Right hindlimb (tissue), 1 donor: ENCODE measurements at regions not wholly inside any gene's neighbourhood (a gene's known extent, or its start where the extent isn't known, plus 50 kb on each side); places are given as distances from the start of the nearest gene placed in this dataset.

Source experiments
- DNase-seq: peaks from one replicate; pipeline ENCODE4 v3.0.0-alpha.2; 2018

DNA sequence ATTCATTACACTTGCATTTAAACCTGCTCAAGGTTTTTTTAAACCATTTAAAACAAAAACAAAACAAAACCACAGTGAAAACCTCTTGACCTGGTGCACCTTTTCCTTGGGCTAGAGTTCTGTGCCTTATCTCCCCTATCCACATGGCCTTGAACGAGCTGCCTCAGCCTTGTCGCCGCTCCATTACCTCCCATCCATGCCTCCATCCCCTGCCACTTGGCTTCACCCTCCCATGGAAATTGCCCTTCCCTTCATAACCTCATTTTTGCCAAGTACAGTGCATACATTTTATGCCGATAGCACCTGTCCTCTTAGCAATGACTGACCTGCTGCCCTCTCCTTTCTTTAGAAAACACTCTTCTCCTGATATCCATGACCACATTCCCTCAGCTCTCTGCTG is 188.6 kb upstream of the ASIC2 start:
- DNase-seq: no peak

- no peak for DNase-seq
Observed at GRCh38 chr17:33482636-33483035, 189.5 kb upstream of the ASIC2 start.

DNA sequence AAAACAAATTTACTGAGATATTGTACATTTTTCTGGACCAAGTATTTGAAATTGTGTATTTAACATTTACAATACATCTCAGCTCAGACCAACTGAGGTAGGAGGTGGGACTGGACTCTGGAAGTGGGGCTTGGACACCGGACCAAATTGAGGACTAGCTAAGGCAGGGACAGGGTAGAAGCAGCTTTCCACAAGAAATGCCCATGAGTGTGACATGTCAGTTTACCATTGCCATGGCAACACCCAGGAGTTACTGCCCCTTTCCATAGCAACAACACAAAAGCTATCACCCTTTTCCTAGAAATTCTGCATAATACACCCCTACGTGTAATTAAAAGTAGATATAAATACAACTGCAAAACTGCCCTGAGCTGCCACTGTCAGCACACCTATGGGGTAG is 191.5 kb upstream of the ASIC2 start:
- no peak for DNase-seq

DNA sequence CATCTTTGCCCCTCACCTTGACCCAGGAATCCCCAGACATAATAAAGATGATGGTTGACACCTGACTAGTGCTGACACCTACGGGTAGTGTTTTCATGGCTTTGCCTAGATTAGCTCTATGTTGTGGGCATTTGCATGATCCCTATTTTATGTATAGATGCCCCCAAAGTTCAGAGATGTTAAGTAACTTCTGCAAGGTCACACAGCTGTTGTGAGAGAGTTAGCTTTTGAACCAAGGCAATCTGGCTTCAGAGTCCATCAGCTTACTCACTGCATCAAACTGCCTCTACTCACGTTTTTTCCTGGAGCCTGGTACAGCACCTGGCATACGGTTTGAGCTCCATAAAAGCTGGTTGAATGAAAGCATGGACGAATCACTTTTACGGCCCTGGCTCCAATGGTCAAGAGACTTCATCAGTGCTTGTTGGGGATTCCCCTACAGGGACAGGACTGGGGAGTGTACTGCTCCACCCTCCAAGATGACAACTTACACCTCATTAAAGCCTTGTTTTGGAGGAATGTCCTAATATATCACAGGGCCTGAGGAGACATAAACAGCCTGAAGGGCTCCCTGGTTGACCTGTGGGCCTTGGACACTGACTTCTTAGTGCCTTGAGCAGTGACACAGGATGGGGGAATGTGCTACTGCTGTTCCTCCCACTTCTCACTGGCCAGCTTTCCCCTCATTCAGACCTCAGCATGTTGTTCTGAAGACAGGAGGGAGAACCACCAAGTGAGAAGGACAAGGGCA is 193.2 kb upstream of the ASIC2 start:
- no peak for DNase-seq

GRCh38 chr17:33487187-33487879 is 194.2 kb upstream of the ASIC2 start:
- no peak for DNase-seq

GRCh38 chr17:33491871-33492481 is 198.9 kb upstream of the ASIC2 start:
- DNase-seq: no peak

DNA sequence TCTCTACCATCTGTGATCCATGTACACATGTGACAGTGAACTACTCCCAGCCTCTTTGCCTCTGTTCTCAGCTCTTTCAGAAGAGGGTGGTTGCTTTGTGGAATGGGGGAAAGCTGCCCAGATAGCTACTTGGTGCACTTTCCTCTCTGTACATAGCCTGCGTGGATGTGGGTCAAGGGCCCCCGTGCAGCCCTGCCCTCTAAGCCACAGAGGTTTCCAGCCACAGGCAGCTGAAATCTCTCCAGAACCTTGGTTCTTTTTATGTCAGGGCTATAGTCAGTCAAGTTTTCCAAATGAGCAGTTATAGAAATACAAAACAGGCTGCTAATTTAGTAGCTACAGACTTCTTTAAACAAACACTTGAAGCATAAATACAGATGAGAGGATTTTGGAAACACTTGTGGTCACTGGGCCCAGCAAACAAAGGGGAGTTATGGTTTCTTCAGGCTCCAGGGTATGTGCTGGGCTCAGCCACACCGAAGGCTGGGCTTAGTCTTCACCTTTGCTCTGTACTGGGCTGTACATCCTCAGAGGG is 199.7 kb upstream of the ASIC2 start:
- DNase-seq: peak; percentile 46

- no peak for DNase-seq
Observed at GRCh38 chr17:33493566-33493965, 200.5 kb upstream of the ASIC2 start.

DNA sequence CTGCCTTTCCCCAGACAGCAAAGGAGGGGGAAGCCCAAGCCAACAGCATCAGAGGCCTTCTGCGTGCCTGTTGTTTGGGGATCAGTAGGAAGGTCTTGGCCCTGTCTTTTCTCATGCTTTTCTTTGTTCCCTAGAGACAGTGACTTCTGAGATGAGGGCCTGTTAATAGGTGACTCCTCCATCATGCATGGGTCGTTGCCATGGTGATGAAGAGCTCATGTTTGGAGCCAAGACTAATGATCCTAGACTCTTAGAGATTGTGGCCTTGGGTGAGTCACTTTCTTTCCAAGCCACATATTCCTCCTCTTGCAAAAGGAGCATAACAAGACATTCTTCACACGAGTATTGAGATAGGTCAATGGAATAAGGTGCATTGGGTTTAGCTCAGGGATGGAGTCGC is 201.1 kb upstream of the ASIC2 start:
- no peak for DNase-seq

DNA sequence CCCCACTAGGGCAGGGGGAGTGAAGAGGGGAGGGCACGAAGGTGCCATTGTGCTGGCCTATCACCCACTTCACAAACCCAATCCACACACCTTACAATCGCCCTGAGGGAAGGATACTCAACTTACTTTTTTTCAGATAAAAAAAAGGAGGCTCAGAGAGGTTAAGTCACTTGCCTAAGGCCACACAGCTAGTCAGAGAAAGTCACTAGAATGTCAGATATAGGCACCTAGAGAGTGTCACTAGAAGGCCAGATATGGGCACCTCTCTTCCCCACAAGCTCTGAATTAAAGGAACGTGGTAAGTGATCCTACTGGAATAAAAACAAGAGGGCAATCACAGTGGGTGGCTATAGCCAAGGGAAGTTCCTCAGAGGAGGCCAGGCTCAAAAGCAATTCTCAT is 204.5 kb upstream of the ASIC2 start:
- DNase-seq: no peak

GRCh38 chr17:33498069-33498468 is 205.0 kb upstream of the ASIC2 start:
- DNase-seq: no peak

GRCh38 chr17:33499040-33499439 is 205.9 kb upstream of the ASIC2 start:
- DNase-seq: no peak

- DNase-seq: no peak
Observed at GRCh38 chr17:33500151-33500550, 207.1 kb upstream of the ASIC2 start.

GRCh38 chr17:33501185-33501584 is 208.1 kb upstream of the ASIC2 start:
- no peak for DNase-seq

GRCh38 chr17:33504571-33504970 is 211.5 kb upstream of the ASIC2 start:
- DNase-seq: no peak

- no peak for DNase-seq
Observed at GRCh38 chr17:33506889-33507650, 214.0 kb upstream of the ASIC2 start.

DNA sequence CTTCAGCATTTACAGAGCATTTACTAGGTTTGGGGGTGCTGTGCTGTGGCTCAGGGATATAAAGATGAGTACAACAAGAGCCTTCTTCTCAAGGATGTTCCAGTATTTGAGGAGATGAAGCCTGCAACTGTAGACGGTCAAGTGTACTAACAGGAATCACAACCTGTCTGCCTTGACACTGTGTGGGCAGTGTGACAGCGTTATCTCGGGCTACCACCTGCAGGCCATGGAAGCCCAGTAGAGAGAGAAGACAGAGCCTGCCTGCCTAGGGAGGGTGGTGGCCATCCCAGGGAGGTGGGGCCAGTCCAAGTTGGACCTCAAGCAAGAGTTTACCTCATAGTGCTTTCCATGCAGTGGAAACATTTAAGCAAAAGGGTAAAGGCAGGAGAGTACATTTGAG is 215.1 kb upstream of the ASIC2 start:
- DNase-seq: no peak

GRCh38 chr17:33509331-33509730 is 216.2 kb upstream of the ASIC2 start:
- no peak for DNase-seq

DNA sequence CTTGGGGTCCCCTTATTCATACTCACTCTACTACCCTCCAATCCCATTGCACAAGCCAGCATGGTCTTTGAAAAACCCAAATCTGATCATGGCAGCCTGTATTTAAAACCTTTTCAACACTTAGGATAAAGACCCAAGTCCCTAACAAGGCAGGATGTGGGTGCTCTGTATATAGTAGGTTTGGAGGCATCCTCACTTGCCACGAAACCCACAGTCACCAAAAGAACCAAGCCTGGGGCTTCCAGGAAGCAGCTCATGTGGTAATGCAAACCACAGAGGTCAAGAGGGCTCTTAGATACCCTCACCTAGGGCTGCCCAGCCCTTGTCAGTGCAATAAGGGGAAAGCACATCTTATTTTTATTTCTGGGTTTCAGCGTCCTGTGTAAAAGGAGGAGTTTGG is 218.6 kb upstream of the ASIC2 start:
- DNase-seq: no peak

DNA sequence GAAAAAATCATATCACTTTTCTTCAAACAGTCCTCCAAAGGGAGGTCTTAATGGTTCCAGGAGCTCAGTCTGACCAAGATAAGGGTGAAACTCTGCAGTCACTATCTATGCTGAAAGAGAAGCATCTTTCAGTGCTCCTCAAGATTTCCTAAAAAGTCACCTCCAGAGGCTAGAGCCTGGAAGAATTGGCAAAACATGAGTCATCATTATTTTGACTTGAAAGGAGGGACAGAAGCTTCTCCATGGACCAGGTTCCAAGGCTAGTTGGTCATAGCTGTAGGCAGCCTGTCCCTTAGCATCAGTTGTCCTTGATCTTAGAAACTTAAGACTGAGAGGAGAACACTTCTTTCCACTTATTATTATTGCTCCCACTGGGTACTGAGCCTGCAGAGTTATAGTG is 219.0 kb upstream of the ASIC2 start:
- no peak for DNase-seq

DNA sequence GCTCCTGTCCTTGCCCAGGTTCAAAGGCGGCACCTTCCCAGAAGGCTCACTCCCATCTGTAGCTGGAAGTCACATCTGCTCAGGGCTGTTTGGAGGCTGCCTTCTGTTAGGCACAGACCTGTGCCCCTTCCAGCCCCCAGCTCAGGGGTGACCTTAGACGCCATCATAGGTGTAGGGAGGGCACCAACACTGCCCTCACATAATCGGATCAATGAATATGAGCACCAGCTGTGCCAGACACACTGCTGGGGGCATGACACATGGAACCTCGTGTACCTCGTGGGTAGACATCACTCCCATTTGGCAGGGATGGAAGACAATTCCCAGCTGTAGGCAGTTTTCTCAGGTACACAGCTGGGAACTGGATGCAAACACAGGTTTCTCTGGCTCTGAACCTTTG is 220.7 kb upstream of the ASIC2 start:
- no peak for DNase-seq

- DNase-seq: no peak
Observed at GRCh38 chr17:33514369-33514768, 221.3 kb upstream of the ASIC2 start.

GRCh38 chr17:33515974-33516373 is 222.9 kb upstream of the ASIC2 start:
- no peak for DNase-seq
